Activated CD8-positive, alpha-beta T cell treated with anti-CD3 and anti-CD28 coated beads for 36 hours (primary cell): ENCODE measurements at regions not wholly inside any gene's neighbourhood (a gene's known extent, or its start where the extent isn't known, plus 50 kb on each side); places are given as distances from the start of the nearest gene placed in this dataset.
"Not testable (repeated sequence)": the region's sequence is repeated elsewhere in the genome, so short reads cannot be mapped to it uniquely, and the experiment has no call there.

Source experiments
- ATAC-seq: fragments of 200-7000 bp; cut with Tn5 transposase; one replicate; pipeline ENCODE4 v1.10.0; 2021; ENCODE audit warnings: mild to moderate bottlenecking, moderate library complexity
- CTCF ChIA-PET: fragments of 350-600 bp; sonication (Branson Sonifier 250); formaldehyde crosslinking; loops from one replicate; lab custom pipeline; 2021; ENCODE audit warnings: antibody characterized with exemption; lab: Charles Lee
- POLR2A ChIA-PET: fragments of 350-600 bp; sonication (Branson Sonifier 250); formaldehyde crosslinking; loops from one replicate; lab custom pipeline; 2021; ENCODE audit warnings: antibody characterized with exemption; lab: Charles Lee
- DNase-seq: peaks from one replicate; pipeline ENCODE4 v3.0.0-alpha.2; 2020
- H3K27ac Mint-ChIP-seq: one replicate; pipeline ENCODE4 v1.8.0; 2021; ENCODE audit warnings: mild to moderate bottlenecking, mixed read lengths
- H3K27me3 Mint-ChIP-seq: one replicate; pipeline ENCODE4 v1.8.0; 2021; ENCODE audit warnings: mixed read lengths
- H3K36me3 Mint-ChIP-seq: one replicate; pipeline ENCODE4 v1.8.0; 2021; ENCODE audit warnings: low read depth, mixed read lengths
- H3K4me1 Mint-ChIP-seq: one replicate; pipeline ENCODE4 v1.8.0; 2021; ENCODE audit warnings: low read depth, mixed read lengths
- H3K4me3 Mint-ChIP-seq: one replicate; pipeline ENCODE4 v1.8.0; 2021; ENCODE audit warnings: mild to moderate bottlenecking, moderate library complexity, mixed read lengths
- H3K9me3 Mint-ChIP-seq: one replicate; pipeline ENCODE4 v1.8.0; 2021; ENCODE audit warnings: mixed read lengths
- intact Hi-C: fragments of 100-400 bp; cut with micrococcal nuclease; formaldehyde crosslinking; loops from one replicate; pipeline ENCODE4 v1.10.0; 2022
- TF ChIP-seq, protein P1 (sequence below): fragments of 200-600 bp; IDR thresholded peaks from one replicate; pipeline ENCODE4 v1.8.0; 2022; ENCODE audit warnings: antibody characterized with exemption, mild to moderate bottlenecking

- Mint-ChIP-seq H3K4me1 (no peaks in the 10 kb centered on the region), H3K9me3 (no peaks in the 10 kb centered on the region), H3K4me3 (no peak overlapping the region), H3K27me3 (peaks cover 3% of the 10 kb centered on the region), H3K36me3 (no peaks in the 10 kb centered on the region), H3K27ac (no peak overlapping the region)
- intact Hi-C loops, result no loop called here
- TF ChIP-seq, protein P1, sequence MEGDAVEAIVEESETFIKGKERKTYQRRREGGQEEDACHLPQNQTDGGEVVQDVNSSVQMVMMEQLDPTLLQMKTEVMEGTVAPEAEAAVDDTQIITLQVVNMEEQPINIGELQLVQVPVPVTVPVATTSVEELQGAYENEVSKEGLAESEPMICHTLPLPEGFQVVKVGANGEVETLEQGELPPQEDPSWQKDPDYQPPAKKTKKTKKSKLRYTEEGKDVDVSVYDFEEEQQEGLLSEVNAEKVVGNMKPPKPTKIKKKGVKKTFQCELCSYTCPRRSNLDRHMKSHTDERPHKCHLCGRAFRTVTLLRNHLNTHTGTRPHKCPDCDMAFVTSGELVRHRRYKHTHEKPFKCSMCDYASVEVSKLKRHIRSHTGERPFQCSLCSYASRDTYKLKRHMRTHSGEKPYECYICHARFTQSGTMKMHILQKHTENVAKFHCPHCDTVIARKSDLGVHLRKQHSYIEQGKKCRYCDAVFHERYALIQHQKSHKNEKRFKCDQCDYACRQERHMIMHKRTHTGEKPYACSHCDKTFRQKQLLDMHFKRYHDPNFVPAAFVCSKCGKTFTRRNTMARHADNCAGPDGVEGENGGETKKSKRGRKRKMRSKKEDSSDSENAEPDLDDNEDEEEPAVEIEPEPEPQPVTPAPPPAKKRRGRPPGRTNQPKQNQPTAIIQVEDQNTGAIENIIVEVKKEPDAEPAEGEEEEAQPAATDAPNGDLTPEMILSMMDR, result no peak
- DNase-seq (no peak), ATAC-seq (no peak)
- ChIA-PET POLR2A (no interaction called here), CTCF (no interaction called here)
These were observed 462.8 kb upstream of the NFIA start for GRCh38 chr1:60619581-60619980.

GRCh38 chr1:60615666-60616065 is 466.7 kb upstream of the NFIA start:
- no peaks in the 10 kb centered on the region for H3K4me1 Mint-ChIP-seq
- H3K36me3 Mint-ChIP-seq, result no peaks in the 10 kb centered on the region
- TF ChIP-seq, protein P1, result no peak
- ChIA-PET CTCF (no interaction called here), POLR2A (no interaction called here)
- DNase-seq (no peak), ATAC-seq (no peak)
- H3K9me3 Mint-ChIP-seq, result no peaks in the 10 kb centered on the region
- no peak overlapping the region for H3K4me3 Mint-ChIP-seq
- peaks cover under 1% of the 10 kb centered on the region for H3K27me3 Mint-ChIP-seq
- intact Hi-C loops, result no loop called here
- H3K27ac Mint-ChIP-seq, result no peak overlapping the region

DNA sequence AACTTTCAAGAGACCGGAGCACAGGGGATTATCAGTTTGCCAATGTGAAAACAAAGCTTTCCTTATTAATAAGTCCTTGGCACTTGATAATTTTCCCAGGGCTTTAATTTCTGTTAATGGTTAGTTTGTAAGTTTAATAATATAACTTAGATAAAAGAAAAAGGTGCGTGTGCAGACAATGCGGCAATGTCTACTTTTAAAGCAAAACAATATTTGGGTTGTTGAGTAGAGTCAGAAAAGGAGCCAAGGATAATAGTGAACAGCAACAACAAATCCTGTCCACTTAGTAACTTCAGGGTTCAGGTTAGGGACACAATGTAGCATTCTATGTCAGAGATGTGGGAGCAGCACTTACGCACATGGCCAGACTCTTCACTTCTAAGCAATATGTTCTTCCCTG is 469.6 kb upstream of the NFIA start:
- intact Hi-C loops, result no loop called here
- TF ChIP-seq, protein P1, result no peak
- H3K9me3 Mint-ChIP-seq, result no peaks in the 10 kb centered on the region

GRCh38 chr1:60606921-60607320 is 475.4 kb upstream of the NFIA start:
- H3K9me3 Mint-ChIP-seq, POLR2A ChIA-PET, ATAC-seq, H3K4me3 Mint-ChIP-seq, intact Hi-C loops, H3K4me1 Mint-ChIP-seq, CTCF ChIA-PET, H3K27ac Mint-ChIP-seq, H3K27me3 Mint-ChIP-seq, H3K36me3 Mint-ChIP-seq, DNase-seq: not testable (repeated sequence)

More for the DNA sequence above, 469.6 kb upstream of the NFIA start:
- H3K36me3 Mint-ChIP-seq, result no peaks in the 10 kb centered on the region
- DNase-seq, result no peak
- no peak overlapping the region for H3K4me3 Mint-ChIP-seq
- ChIA-PET POLR2A (no interaction called here), CTCF (no interaction called here)
- H3K4me1 Mint-ChIP-seq, result no peaks in the 10 kb centered on the region
- no peaks in the 10 kb centered on the region for H3K27me3 Mint-ChIP-seq
- H3K27ac Mint-ChIP-seq, result no peak overlapping the region
- ATAC-seq, result no peak

DNA sequence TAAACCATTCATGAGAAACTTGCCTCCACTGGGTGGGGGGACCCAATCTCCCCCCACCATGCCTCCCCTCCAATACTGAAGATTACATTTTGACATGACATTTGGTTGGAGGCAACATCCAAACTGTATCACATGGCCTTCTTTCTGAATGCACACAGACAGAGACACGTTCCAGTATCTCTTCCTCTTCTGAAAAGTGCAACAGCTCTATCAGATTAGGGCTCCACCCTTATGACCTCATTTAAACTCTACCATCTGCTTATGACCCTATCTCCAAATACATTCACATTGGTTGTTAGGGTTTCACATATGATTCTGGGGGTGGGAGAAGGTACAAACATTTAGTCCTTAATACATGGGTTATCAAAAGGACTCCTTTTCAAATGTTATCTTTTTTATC is 481.8 kb upstream of the NFIA start:
- Mint-ChIP-seq H3K36me3 (no peaks in the 10 kb centered on the region), H3K4me1 (no peaks in the 10 kb centered on the region), H3K27me3 (no peaks in the 10 kb centered on the region), H3K4me3 (no peak overlapping the region), H3K27ac (no peak overlapping the region), H3K9me3 (peaks cover 3% of the 10 kb centered on the region)
- ATAC-seq (no peak), DNase-seq (no peak)
- TF ChIP-seq, protein P1, result no peak
- CTCF ChIA-PET, result no interaction called here
- intact Hi-C loops, result no loop called here
- POLR2A ChIA-PET, result no interaction called here

DNA sequence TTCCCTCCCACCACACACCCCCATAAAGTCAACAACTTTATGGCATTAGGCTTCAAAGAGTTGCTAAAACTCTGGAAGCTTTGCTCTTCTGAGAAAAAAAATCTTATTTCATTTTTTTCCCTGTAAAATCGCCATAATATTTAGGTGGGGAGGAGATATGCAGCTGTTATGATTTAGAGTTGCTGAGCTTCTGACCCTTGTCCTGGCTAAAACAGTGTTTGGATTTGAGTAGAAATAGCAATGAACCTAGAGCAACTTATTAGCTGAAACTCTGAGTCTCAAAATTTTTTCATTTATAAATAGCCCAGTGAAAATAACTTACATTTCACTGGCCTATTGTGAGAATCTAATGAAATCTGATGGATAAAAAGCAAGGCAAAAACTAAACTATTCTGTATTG is 482.8 kb upstream of the NFIA start:
- H3K27me3 Mint-ChIP-seq, result no peaks in the 10 kb centered on the region
- no peak overlapping the region for H3K4me3 Mint-ChIP-seq
- H3K4me1 Mint-ChIP-seq, result no peaks in the 10 kb centered on the region
- DNase-seq (no peak), ATAC-seq (no peak)
- no peaks in the 10 kb centered on the region for H3K36me3 Mint-ChIP-seq
- peaks cover 3% of the 10 kb centered on the region for H3K9me3 Mint-ChIP-seq
- ChIA-PET POLR2A (interaction anchor here (0.6 kb wide), 1 partner anchor 331 kb away, joined by 4 read pairs; no protein-coding TSS in a partner anchor), CTCF (no interaction called here)
- no peak overlapping the region for H3K27ac Mint-ChIP-seq
- TF ChIP-seq, protein P1, result no peak
- intact Hi-C loops, result no loop called here
